Trophoblast cell (in vitro differentiated cells and primary cell): ENCODE measurements at regions not wholly inside any gene's neighbourhood (a gene's known extent, or its start where the extent isn't known, plus 50 kb on each side); places are given as distances from the start of the nearest gene placed in this dataset.
"Not testable (repeated sequence)": the region's sequence is repeated elsewhere in the genome, so short reads cannot be mapped to it uniquely, and the experiment has no call there.

Experiments
- DNase-seq, 2 donors: peaks; one replicate each; pipeline ENCODE4 v3.0.0-alpha.2; 2016
- H2AFZ ChIP-seq: 2 replicates; pipeline ENCODE4 v1.6.1; 2013; ENCODE audit warnings: low read length, moderate library complexity, mild to moderate bottlenecking; ENCODE audit not compliant: insufficient read depth, poor library complexity
- H2AK5ac ChIP-seq: 2 replicates; pipeline ENCODE4 v1.6.1; 2013; ENCODE audit warnings: mild to moderate bottlenecking, low read length
- H2BK120ac ChIP-seq: 2 replicates; pipeline ENCODE4 v1.6.1; 2013; ENCODE audit warnings: low read length, mild to moderate bottlenecking, moderate library complexity; ENCODE audit not compliant: insufficient read depth, poor library complexity
- H2BK12ac ChIP-seq: 2 replicates; pipeline ENCODE4 v1.6.1; 2013; ENCODE audit warnings: mild to moderate bottlenecking, low read length, moderate library complexity
- H2BK5ac ChIP-seq: 2 replicates; pipeline ENCODE4 v1.6.1; 2013; ENCODE audit warnings: low read length, low read depth, moderate library complexity, mild to moderate bottlenecking; ENCODE audit not compliant: poor library complexity
- H3K14ac ChIP-seq: 2 replicates; pipeline ENCODE4 v1.6.1; 2013; ENCODE audit warnings: mild to moderate bottlenecking, low read length
- H3K18ac ChIP-seq: 2 replicates; pipeline ENCODE4 v1.6.1; 2013; ENCODE audit warnings: mild to moderate bottlenecking, low read length
- H3K23ac ChIP-seq: 2 replicates; pipeline ENCODE4 v1.6.1; 2013; ENCODE audit warnings: low read length
- H3K27ac ChIP-seq: 2 replicates; pipeline ENCODE4 v1.5.1; 2013; ENCODE audit warnings: low read depth, mild to moderate bottlenecking, inconsistent platforms, low read length, moderate library complexity
- H3K27me3 ChIP-seq: 2 replicates; pipeline ENCODE4 v1.6.1; 2013; ENCODE audit warnings: inconsistent platforms, mild to moderate bottlenecking, low read length, moderate library complexity; ENCODE audit not compliant: insufficient read depth
- H3K36me3 ChIP-seq, 2 experiments: 1 replicate in 1 of 2; 2 replicates in 1 of 2; pipeline ENCODE4 v1.6.1; 2013; ENCODE audit warnings: low read length in 2 of 2, mild to moderate bottlenecking in 2 of 2, moderate library complexity in 1 of 2; ENCODE audit not compliant: insufficient read depth in 2 of 2, control insufficient read depth in 1 of 2
- H3K4ac ChIP-seq: 2 replicates; pipeline ENCODE4 v1.6.1; 2013; ENCODE audit warnings: low read depth, mild to moderate bottlenecking, low read length, moderate library complexity
- H3K4me1 ChIP-seq, 2 experiments: 1 replicate in 1 of 2; 2 replicates in 1 of 2; pipeline ENCODE4 v1.6.1; 2013; ENCODE audit warnings: low read length in 2 of 2, mild to moderate bottlenecking in 2 of 2, moderate library complexity in 1 of 2; ENCODE audit not compliant: insufficient read depth in 2 of 2, control insufficient read depth in 1 of 2
- H3K4me2 ChIP-seq: 2 replicates; pipeline ENCODE4 v1.6.1; 2013; ENCODE audit warnings: inconsistent platforms, mild to moderate bottlenecking, low read length, moderate library complexity
- H3K4me3 ChIP-seq: 2 replicates; pipeline ENCODE4 v1.5.1; 2013; ENCODE audit warnings: mild to moderate bottlenecking, low read depth, low read length, inconsistent platforms
- H3K79me1 ChIP-seq: one replicate; pipeline ENCODE4 v1.6.1; 2013; ENCODE audit warnings: low read length
- H3K79me2 ChIP-seq: 2 replicates; pipeline ENCODE4 v1.6.1; 2013; ENCODE audit warnings: low read length, mild to moderate bottlenecking; ENCODE audit not compliant: control insufficient read depth, insufficient read depth, poor library complexity
- H3K9ac ChIP-seq: 2 replicates; pipeline ENCODE4 v1.6.1; 2013; ENCODE audit warnings: mild to moderate bottlenecking, low read length
- H3K9me3 ChIP-seq: 2 replicates; pipeline ENCODE4 v1.6.1; 2013; ENCODE audit warnings: low read depth, mild to moderate bottlenecking, control low read depth, inconsistent platforms, low read length; ENCODE audit not compliant: insufficient read depth
- H4K12ac ChIP-seq: 2 replicates; pipeline ENCODE4 v1.6.1; 2013; ENCODE audit warnings: low read depth, mild to moderate bottlenecking, low read length, moderate library complexity
- H4K8ac ChIP-seq: 2 replicates; pipeline ENCODE4 v1.6.1; 2013; ENCODE audit warnings: low read depth, mild to moderate bottlenecking, low read length, moderate library complexity
- H4K91ac ChIP-seq: one replicate; pipeline ENCODE4 v1.6.1; 2013; ENCODE audit warnings: low read depth, mild to moderate bottlenecking, low read length, moderate library complexity
- WGBS: extraction: QIAGEN DNeasy Blood & Tissue Kit; methylation state at CpG from one replicate; pipeline ENCODE4 v1.1.7; 2013; ENCODE audit warnings: missing lambda C conversion rate; ENCODE audit not compliant: insufficient read length, insufficient coverage; ENCODE audit errors: extremely low coverage; 5-methylcytosine and 5-hydroxymethylcytosine counted together

GRCh38 chr9:76964612-76965011 lies 54.8 kb upstream of the FOXB2 start:
- Histone ChIP-seq H2BK12ac (no peak overlapping the region), H3K4ac (no peak overlapping the region), H2BK120ac (no peak overlapping the region), H3K23ac (no peak overlapping the region), H3K9ac (no peak overlapping the region), H3K14ac (no peak overlapping the region), H3K9me3 (no peaks in the 10 kb centered on the region), H3K27ac (no peak overlapping the region), H3K4me2 (peak overlapping the region; percentile 36), H3K4me3 (no peak overlapping the region), H3K4me1 (peaks cover 0 to 2% of the 10 kb centered on the region in 2 experiments), H3K27me3 (no peaks in the 10 kb centered on the region), H3K36me3 (no peaks in the 10 kb centered on the region), H4K12ac (no peak overlapping the region), H2AFZ (no peak overlapping the region), H3K18ac (no peak overlapping the region), H4K91ac (no peak overlapping the region), H2BK5ac (no peak overlapping the region), H3K79me2 (no peaks in the 10 kb centered on the region), H2AK5ac (no peak overlapping the region), H4K8ac (no peak overlapping the region), H3K79me1 (no peaks in the 10 kb centered on the region)
- no CpG with 5 or more reads among the region's 3 CpGs for WGBS
- DNase-seq: peak; percentile 51 to 69

- no peak overlapping the region for H3K27ac ChIP-seq
- no peak overlapping the region for H3K4me3 ChIP-seq
- H2BK12ac ChIP-seq: no peak overlapping the region
- no peak overlapping the region for H3K4ac ChIP-seq
- WGBS: no CpG with 5 or more reads among the region's 1 CpG
- no peaks in the 10 kb centered on the region for H3K9me3 ChIP-seq
- H3K23ac ChIP-seq: no peak overlapping the region
- no peak overlapping the region for H4K8ac ChIP-seq
- DNase-seq: no peak
- no peak overlapping the region for H3K4me2 ChIP-seq
- no peak overlapping the region for H3K9ac ChIP-seq
- H4K91ac ChIP-seq: no peak overlapping the region
- H3K18ac ChIP-seq: no peak overlapping the region
- H2AFZ ChIP-seq: no peak overlapping the region
- H2AK5ac ChIP-seq: no peak overlapping the region
- no peaks in the 10 kb centered on the region for H3K79me1 ChIP-seq
- H2BK120ac ChIP-seq: no peak overlapping the region
- H4K12ac ChIP-seq: no peak overlapping the region
- H3K4me1 ChIP-seq: peaks cover 0 to 2% of the 10 kb centered on the region in 2 experiments
- no peak overlapping the region for H3K14ac ChIP-seq
- H3K27me3 ChIP-seq: no peaks in the 10 kb centered on the region
- H3K36me3 ChIP-seq: no peaks in the 10 kb centered on the region
- H2BK5ac ChIP-seq: no peak overlapping the region
- H3K79me2 ChIP-seq: no peaks in the 10 kb centered on the region
These were observed 56.7 kb upstream of the FOXB2 start for GRCh38 chr9:76962732-76963131.

GRCh38 chr9:76957258-76957657 lies 51.3 kb upstream of the PRUNE2 start:
- no peak overlapping the region for H3K4me3 ChIP-seq
- no peak overlapping the region for H4K12ac ChIP-seq
- H2AFZ ChIP-seq: no peak overlapping the region
- H2AK5ac ChIP-seq: no peak overlapping the region
- WGBS: no CpG with 5 or more reads among the region's 5 CpGs
- H4K91ac ChIP-seq: no peak overlapping the region
- H2BK12ac ChIP-seq: no peak overlapping the region
- no peak overlapping the region for H3K9ac ChIP-seq
- H3K18ac ChIP-seq: no peak overlapping the region
- no peak overlapping the region for H3K23ac ChIP-seq
- H2BK5ac ChIP-seq: no peak overlapping the region
- no peaks in the 10 kb centered on the region for H3K79me2 ChIP-seq
- H3K14ac ChIP-seq: no peak overlapping the region
- no peak for DNase-seq
- no peaks in the 10 kb centered on the region for H3K36me3 ChIP-seq
- H4K8ac ChIP-seq: no peak overlapping the region
- H3K27me3 ChIP-seq: no peaks in the 10 kb centered on the region
- H3K79me1 ChIP-seq: no peaks in the 10 kb centered on the region
- no peaks in the 10 kb centered on the region for H3K4me1 ChIP-seq
- no peak overlapping the region for H3K4me2 ChIP-seq
- H2BK120ac ChIP-seq: no peak overlapping the region
- no peak overlapping the region for H3K27ac ChIP-seq
- no peaks in the 10 kb centered on the region for H3K9me3 ChIP-seq
- no peak overlapping the region for H3K4ac ChIP-seq

GRCh38 chr9:76956371-76956770 lies 50.5 kb upstream of the PRUNE2 start:
- H4K91ac ChIP-seq, H3K4ac ChIP-seq, H3K27ac ChIP-seq, H3K27me3 ChIP-seq, H3K23ac ChIP-seq, H3K36me3 ChIP-seq, H2BK5ac ChIP-seq, H2AK5ac ChIP-seq, H2BK120ac ChIP-seq, H3K79me2 ChIP-seq, H3K4me2 ChIP-seq, H3K79me1 ChIP-seq, H3K14ac ChIP-seq, H3K9ac ChIP-seq, H2AFZ ChIP-seq, H4K12ac ChIP-seq, H4K8ac ChIP-seq, H3K4me3 ChIP-seq, DNase-seq, H2BK12ac ChIP-seq, H3K18ac ChIP-seq, H3K9me3 ChIP-seq, H3K4me1 ChIP-seq: not testable (repeated sequence)
- no CpG with 5 or more reads among the region's 7 CpGs for WGBS
